Keratinocyte (primary cell): ENCODE measurements at regions not wholly inside any gene's neighbourhood (a gene's known extent, or its start where the extent isn't known, plus 50 kb on each side); places are given as distances from the start of the nearest gene placed in this dataset.

ENCODE experiments used
- DNase-seq: peaks from one replicate; pipeline ENCODE4 v3.0.0-alpha.2; 2011; ENCODE audit warnings: low read depth, missing footprints, low spot score
- FAIRE-seq: peaks from 2 replicates; lab custom pipeline; 2011; peaks lifted over from hg19 to GRCh38; lab: Jason Lieb, UNC
- H2AFZ ChIP-seq: 2 replicates; pipeline ENCODE4 v1.6.0; 2012; ENCODE audit warnings: low read length, control low read depth, inconsistent platforms; ENCODE audit not compliant: control insufficient read depth
- H3K27ac ChIP-seq: 2 replicates; pipeline ENCODE4 v1.5.1; 2011; ENCODE audit warnings: low read length; ENCODE audit not compliant: control insufficient read depth, insufficient read depth
- H3K27me3 ChIP-seq: 3 replicates; pipeline ENCODE4 v1.6.0; 2011; ENCODE audit warnings: low read length; ENCODE audit not compliant: control insufficient read depth, insufficient read depth; ENCODE audit errors: extremely low read depth
- H3K36me3 ChIP-seq, 2 experiments: 2 replicates in 1 of 2; 3 replicates in 1 of 2; pipeline ENCODE4 v1.5.1; 2011; ENCODE audit warnings: low read length in 2 of 2, mild to moderate bottlenecking in 1 of 2; ENCODE audit not compliant: control insufficient read depth in 2 of 2, insufficient read depth in 2 of 2; ENCODE audit errors: extremely low read depth in 1 of 2
- H3K4me1 ChIP-seq: 3 replicates; pipeline ENCODE4 v1.5.1; 2011; ENCODE audit warnings: low read length; ENCODE audit not compliant: control insufficient read depth, insufficient read depth; ENCODE audit errors: extremely low read depth
- H3K4me2 ChIP-seq: 3 replicates; pipeline ENCODE4 v1.6.0; 2011; ENCODE audit warnings: low read depth, low read length; ENCODE audit not compliant: control insufficient read depth, insufficient read depth; ENCODE audit errors: extremely low read depth
- H3K4me3 ChIP-seq, 3 experiments: fragments of 200-600 bp in 1 of 3; sonication (generic) in 1 of 3; 2 replicates in 2 of 3; 3 replicates in 1 of 3; pipeline ENCODE4 v1.5.1; 2011 to 2016; ENCODE audit warnings: low read length in 3 of 3, mild to moderate bottlenecking in 3 of 3, control low read depth in 2 of 3, inconsistent platforms in 1 of 3, low read depth in 1 of 3, mixed read lengths in 1 of 3, mixed run types in 1 of 3, moderate library complexity in 1 of 3; ENCODE audit not compliant: control insufficient read depth in 2 of 3, insufficient read depth in 2 of 3; ENCODE audit errors: extremely low read depth in 1 of 3
- H3K79me2 ChIP-seq: 2 replicates; pipeline ENCODE4 v1.6.0; 2012; ENCODE audit warnings: low read length; ENCODE audit not compliant: control insufficient read depth, insufficient read depth
- H3K9ac ChIP-seq: 3 replicates; pipeline ENCODE4 v1.6.0; 2011; ENCODE audit warnings: low read length; ENCODE audit not compliant: control insufficient read depth, insufficient read depth; ENCODE audit errors: extremely low read depth
- H3K9me1 ChIP-seq: 3 replicates; pipeline ENCODE4 v1.6.0; 2011; ENCODE audit warnings: low read length; ENCODE audit not compliant: control insufficient read depth, insufficient read depth; ENCODE audit errors: extremely low read depth
- H3K9me3 ChIP-seq: 2 replicates; pipeline ENCODE4 v1.5.1; 2012; ENCODE audit warnings: low read depth, low read length; ENCODE audit not compliant: control insufficient read depth
- H4K20me1 ChIP-seq: 3 replicates; pipeline ENCODE4 v1.6.0; 2011; ENCODE audit warnings: low read length; ENCODE audit not compliant: control insufficient read depth, insufficient read depth; ENCODE audit errors: extremely low read depth
- CTCF ChIP-seq, 3 experiments: IDR thresholded peaks in 1 of 3; conservative IDR thresholded peaks in 1 of 3; optimal IDR thresholded peaks in 1 of 3; 2 replicates in 2 of 3; 3 replicates in 1 of 3; pipeline versions ENCODE3 to v1.5.1; 2011; ENCODE audit warnings: low read length in 3 of 3, mild to moderate bottlenecking in 3 of 3, moderate library complexity in 2 of 3, control low read depth in 1 of 3, inconsistent platforms in 1 of 3; ENCODE audit not compliant: insufficient read depth in 2 of 3; ENCODE audit errors: extremely low read depth in 1 of 3
- EZH2 ChIP-seq: IDR thresholded peaks from one replicate; pipeline ENCODE4 v1.6.1; 2012; ENCODE audit warnings: inconsistent platforms, mild to moderate bottlenecking, low read length, moderate library complexity
- dilution Hi-C: fragments of 300-500 bp; cut with MboI; formaldehyde crosslinking; loops from one replicate; pipeline ENCODE4 v1.7.0; 2020; ENCODE audit warnings: low sequenced_read_pairs; ENCODE audit not compliant: extremely low pct_ligation_motif_present

- no peak for TF ChIP-seq EZH2
- Histone ChIP-seq H3K27ac (no peak overlapping the region), H3K9me3 (no peaks in the 10 kb centered on the region), H3K4me2 (no peak overlapping the region), H4K20me1 (no peaks in the 10 kb centered on the region), H3K4me1 (no peaks in the 10 kb centered on the region), H3K36me3 (no peaks in the 10 kb centered on the region), H3K9me1 (no peaks in the 10 kb centered on the region), H3K9ac (no peak overlapping the region), H2AFZ (no peak overlapping the region), H3K27me3 (no peaks in the 10 kb centered on the region), H3K79me2 (no peaks in the 10 kb centered on the region), H3K4me3 (no peak overlapping the region)
- FAIRE-seq (no peak), DNase-seq (no peak)
- dilution Hi-C loops: no loop called here
Measured at GRCh38 chr5:62900976-62901375, 322.4 kb downstream of the LRRC70 start.

GRCh38 chr5:62896121-62896893 is 317.7 kb downstream of the LRRC70 start:
- Histone ChIP-seq H3K27me3 (no peaks in the 10 kb centered on the region), H3K9me3 (no peaks in the 10 kb centered on the region), H3K36me3 (no peaks in the 10 kb centered on the region), H4K20me1 (no peaks in the 10 kb centered on the region), H3K79me2 (no peaks in the 10 kb centered on the region), H3K9me1 (no peaks in the 10 kb centered on the region), H2AFZ (no peak overlapping the region), H3K4me3 (no peak overlapping the region), H3K27ac (no peak overlapping the region), H3K4me1 (no peaks in the 10 kb centered on the region), H3K9ac (no peak overlapping the region), H3K4me2 (no peak overlapping the region)
- TF ChIP-seq EZH2 (no peak), CTCF (optimal IDR thresholded peaks at IDR 0.05 in 1 of 3, IDR thresholded peaks at IDR 0.05 in 1 of 3, conservative IDR thresholded peaks at IDR 0.05 in 1 of 3; ENCODE audit: extremely low read depth in 1 of 3, insufficient read depth in 2 of 3, low read length in 3 of 3) (no peak)
- dilution Hi-C loops: no loop called here
- no peak for FAIRE-seq
- no peak for DNase-seq
